Loucy (cell line): ENCODE measurements at regions not wholly inside any gene's neighbourhood (a gene's known extent, or its start where the extent isn't known, plus 50 kb on each side); places are given as distances from the start of the nearest gene placed in this dataset.
"Not testable (repeated sequence)": the region's sequence is repeated elsewhere in the genome, so short reads cannot be mapped to it uniquely, and the experiment has no call there.

Source experiments
- H2AFZ ChIP-seq: fragments of 200-600 bp; sonication (generic); 2 replicates; pipeline ENCODE4 v1.6.0; 2016; ENCODE audit warnings: antibody characterized with exemption, mild to moderate bottlenecking, low read length, moderate library complexity
- H3F3A ChIP-seq: fragments of 200-600 bp; 2 replicates; pipeline ENCODE4 v1.6.0; 2016; ENCODE audit warnings: antibody characterized with exemption, low read depth, mild to moderate bottlenecking
- H3K27me3 ChIP-seq: fragments of 200-600 bp; sonication (generic); 2 replicates; pipeline ENCODE4 v1.6.1; 2014; ENCODE audit warnings: low read length, mild to moderate bottlenecking; ENCODE audit not compliant: insufficient read depth, poor library complexity, severe bottlenecking
- H3K36me3 ChIP-seq: fragments of 200-600 bp; sonication (generic); 2 replicates; pipeline ENCODE4 v1.6.1; 2016; ENCODE audit warnings: low read length; ENCODE audit not compliant: insufficient read depth
- H3K4me1 ChIP-seq: fragments of 200-600 bp; sonication (generic); 2 replicates; pipeline ENCODE4 v1.5.1; 2014; ENCODE audit warnings: low read length, mild to moderate bottlenecking; ENCODE audit not compliant: insufficient read depth, poor library complexity, severe bottlenecking
- H3K4me2 ChIP-seq: fragments of 200-600 bp; sonication (generic); 2 replicates; pipeline ENCODE4 v1.6.0; 2014; ENCODE audit warnings: antibody characterized with exemption, low read length, low read depth, mild to moderate bottlenecking; ENCODE audit not compliant: poor library complexity, severe bottlenecking
- H3K4me3 ChIP-seq: fragments of 200-600 bp; sonication (generic); 2 replicates; pipeline ENCODE4 v1.5.1; 2014; ENCODE audit warnings: low read length, mild to moderate bottlenecking, mixed read lengths; ENCODE audit not compliant: poor library complexity, severe bottlenecking
- H3K79me2 ChIP-seq: fragments of 200-600 bp; sonication (generic); 2 replicates; pipeline ENCODE4 v1.6.1; 2014; ENCODE audit warnings: low read length; ENCODE audit not compliant: insufficient read depth
- H3K9ac ChIP-seq: fragments of 200-600 bp; sonication (generic); 2 replicates; pipeline ENCODE4 v1.6.0; 2014; ENCODE audit warnings: mild to moderate bottlenecking, low read depth, low read length, moderate library complexity; ENCODE audit not compliant: poor library complexity, severe bottlenecking
- H3K9me2 ChIP-seq: fragments of 200-600 bp; sonication (generic); replicated peaks from 2 replicates; pipeline ENCODE4 v1.6.1; 2016; ENCODE audit warnings: low read depth, low read length, mixed read lengths
- H3K9me3 ChIP-seq: fragments of 200-600 bp; sonication (generic); 2 replicates; pipeline ENCODE4 v1.6.1; 2014; ENCODE audit warnings: mild to moderate bottlenecking, antibody characterized with exemption, low read length, low read depth; ENCODE audit not compliant: insufficient read depth
- H4K20me1 ChIP-seq: fragments of 200-600 bp; sonication (generic); 2 replicates; pipeline ENCODE4 v1.6.0; 2014; ENCODE audit warnings: antibody characterized with exemption, low read length, mild to moderate bottlenecking; ENCODE audit not compliant: insufficient read depth, poor library complexity, severe bottlenecking
- CTCF ChIP-seq: fragments of 200-600 bp; sonication (generic); conservative IDR thresholded peaks from 2 replicates; pipeline ENCODE4 v1.5.1; 2014; ENCODE audit warnings: mild to moderate bottlenecking, antibody characterized with exemption, low read length
- EZH2phosphoT487 ChIP-seq: fragments of 200-600 bp; IDR thresholded peaks from 2 replicates; pipeline ENCODE4 v1.6.1; 2018; ENCODE audit warnings: antibody characterized with exemption, mild to moderate bottlenecking, moderate library complexity, borderline replicate concordance

GRCh38 chr13:105846923-105847322 is 688.5 kb downstream of the EFNB2 start:
- TF ChIP-seq CTCF (no peak), EZH2phosphoT487 (no peak)
- Histone ChIP-seq H3K9me2 (no peaks in the 10 kb centered on the region), H3K79me2 (no peaks in the 10 kb centered on the region), H3K27me3 (no peaks in the 10 kb centered on the region), H3K36me3 (no peaks in the 10 kb centered on the region), H2AFZ (no peak overlapping the region), H3K4me3 (no peak overlapping the region), H3K9ac (no peak overlapping the region), H3K4me2 (no peak overlapping the region), H3K4me1 (no peaks in the 10 kb centered on the region), H4K20me1 (no peaks in the 10 kb centered on the region), H3K9me3 (no peaks in the 10 kb centered on the region), H3F3A (no peaks in the 10 kb centered on the region)

- H3K9me2 ChIP-seq, result no peaks in the 10 kb centered on the region
- H3K27me3 ChIP-seq, result no peaks in the 10 kb centered on the region
- no peak overlapping the region for H3K4me2 ChIP-seq
- no peak overlapping the region for H3K9ac ChIP-seq
- H2AFZ ChIP-seq, result no peak overlapping the region
- no peaks in the 10 kb centered on the region for H3K9me3 ChIP-seq
- no peaks in the 10 kb centered on the region for H3K4me1 ChIP-seq
- H4K20me1 ChIP-seq, result no peaks in the 10 kb centered on the region
- H3K4me3 ChIP-seq, result no peak overlapping the region
- no peaks in the 10 kb centered on the region for H3K36me3 ChIP-seq
- H3F3A ChIP-seq, result no peaks in the 10 kb centered on the region
- TF ChIP-seq EZH2phosphoT487 (no peak), CTCF (no peak)
- no peaks in the 10 kb centered on the region for H3K79me2 ChIP-seq
Measured at GRCh38 chr13:105841286-105841685, 694.2 kb downstream of the EFNB2 start.

- TF ChIP-seq CTCF, result no peak
- TF ChIP-seq EZH2phosphoT487, result no peak
- H3K36me3 ChIP-seq, result no peaks in the 10 kb centered on the region
- H2AFZ ChIP-seq, result no peak overlapping the region
Measured at GRCh38 chr13:105838231-105838630, 697.2 kb downstream of the EFNB2 start.

GRCh38 chr13:105837295-105837694 is 698.2 kb downstream of the EFNB2 start:
- not testable (repeated sequence) for H3K79me2 ChIP-seq, H3F3A ChIP-seq

More at GRCh38 chr13:105838231-105838630, 697.2 kb downstream of the EFNB2 start:
- Histone ChIP-seq H4K20me1 (no peaks in the 10 kb centered on the region), H3K27me3 (no peaks in the 10 kb centered on the region), H3K9me2 (no peaks in the 10 kb centered on the region), H3K4me1 (no peaks in the 10 kb centered on the region), H3F3A (no peaks in the 10 kb centered on the region), H3K4me3 (no peak overlapping the region), H3K9ac (no peak overlapping the region), H3K4me2 (no peak overlapping the region), H3K79me2 (no peaks in the 10 kb centered on the region), H3K9me3 (no peaks in the 10 kb centered on the region)

More at GRCh38 chr13:105837295-105837694, 698.2 kb downstream of the EFNB2 start:
- not testable (repeated sequence) for H2AFZ ChIP-seq, H3K4me3 ChIP-seq, H3K36me3 ChIP-seq, H4K20me1 ChIP-seq, H3K4me2 ChIP-seq, H3K9ac ChIP-seq, H3K4me1 ChIP-seq, H3K9me3 ChIP-seq, H3K27me3 ChIP-seq, H3K9me2 ChIP-seq
